GM19463 (cell line): ENCODE measurements at regions not wholly inside any gene's neighbourhood (a gene's known extent, or its start where the extent isn't known, plus 50 kb on each side); places are given as distances from the start of the nearest gene placed in this dataset.
"Not testable (repeated sequence)": the region's sequence is repeated elsewhere in the genome, so short reads cannot be mapped to it uniquely, and the experiment has no call there.

Experiments
- ATAC-seq: cut with Tn5 transposase; IDR thresholded peaks from one replicate; pipeline ENCODE4 v1.9.1; 2021; ENCODE audit warnings: mild to moderate bottlenecking, moderate library complexity; ENCODE audit not compliant: unreplicated experiment

- no peak for ATAC-seq
Observed at GRCh38 chr1:73326663-73327062, 871.3 kb downstream of the LRRIQ3 start.

- ATAC-seq: no peak
Observed at GRCh38 chr1:73310797-73311381, 887.1 kb downstream of the LRRIQ3 start.

GRCh38 chr1:73306899-73307555 is 890.9 kb downstream of the LRRIQ3 start:
- ATAC-seq: no peak

- ATAC-seq: no peak
Observed at GRCh38 chr1:73273886-73274285, 924.1 kb downstream of the LRRIQ3 start.

- not testable (repeated sequence) for ATAC-seq
Observed at GRCh38 chr1:73245196-73245595, 952.8 kb downstream of the LRRIQ3 start.

- no peak for ATAC-seq
Observed at GRCh38 chr1:73218995-73219546, 936.7 kb upstream of the NEGR1 start.

GRCh38 chr1:73205294-73205973 is 923.1 kb upstream of the NEGR1 start:
- no peak for ATAC-seq

- no peak for ATAC-seq
Observed at GRCh38 chr1:73197972-73198371, 915.6 kb upstream of the NEGR1 start.

- ATAC-seq: no peak
Observed at GRCh38 chr1:73194965-73195364, 912.6 kb upstream of the NEGR1 start.

- not testable (repeated sequence) for ATAC-seq
Observed at GRCh38 chr1:73183581-73183980, 901.2 kb upstream of the NEGR1 start.

GRCh38 chr1:73181190-73181540 is 898.8 kb upstream of the NEGR1 start:
- no peak for ATAC-seq

- no peak for ATAC-seq
Observed at GRCh38 chr1:73180397-73181189, 898.3 kb upstream of the NEGR1 start.

GRCh38 chr1:73176902-73177301 is 894.6 kb upstream of the NEGR1 start:
- no peak for ATAC-seq

- no peak for ATAC-seq
Observed at GRCh38 chr1:73167009-73167657, 884.8 kb upstream of the NEGR1 start.

GRCh38 chr1:73162564-73162963 is 880.2 kb upstream of the NEGR1 start:
- ATAC-seq: no peak

GRCh38 chr1:73161418-73161817 is 879.1 kb upstream of the NEGR1 start:
- no peak for ATAC-seq

- no peak for ATAC-seq
Observed at GRCh38 chr1:73160759-73161158, 878.4 kb upstream of the NEGR1 start.

GRCh38 chr1:73144311-73144710 is 862.0 kb upstream of the NEGR1 start:
- ATAC-seq: no peak

- ATAC-seq: no peak
Observed at GRCh38 chr1:73136975-73137374, 854.6 kb upstream of the NEGR1 start.

- ATAC-seq: no peak
Observed at GRCh38 chr1:73106931-73107330, 824.6 kb upstream of the NEGR1 start.

- no peak for ATAC-seq
Observed at GRCh38 chr1:73105755-73106154, 823.4 kb upstream of the NEGR1 start.
